ENCODE measurements at regions not wholly inside any gene's neighbourhood (a gene's known extent, or its start where the extent isn't known, plus 50 kb on each side); places are given as distances from the start of the nearest gene placed in this dataset.

GRCh38 chr2:228648541-228648940, 467.1 kb upstream of the SPHKAP start:
- DNase-seq, result no peak

- no peak for DNase-seq
Measured at GRCh38 chr2:228646061-228646460, 464.6 kb upstream of the SPHKAP start.

GRCh38 chr2:228644199-228644598, 462.7 kb upstream of the SPHKAP start:
- DNase-seq, result no peak

GRCh38 chr2:228642861-228643260, 461.4 kb upstream of the SPHKAP start:
- no peak for DNase-seq

GRCh38 chr2:228630786-228631185, 449.3 kb upstream of the SPHKAP start:
- no peak for DNase-seq

GRCh38 chr2:228629251-228629650, 447.8 kb upstream of the SPHKAP start:
- DNase-seq, result no peak

GRCh38 chr2:228628682-228629081, 447.2 kb upstream of the SPHKAP start:
- no peak for DNase-seq

GRCh38 chr2:228627510-228627909, 446.0 kb upstream of the SPHKAP start:
- DNase-seq, result no peak

- DNase-seq, result no peak
Measured at GRCh38 chr2:228625481-228625880, 444.0 kb upstream of the SPHKAP start.

GRCh38 chr2:228624733-228625132, 443.2 kb upstream of the SPHKAP start:
- DNase-seq, result no peak

GRCh38 chr2:228615496-228615895, 434.0 kb upstream of the SPHKAP start:
- DNase-seq, result no peak

- DNase-seq, result no peak
Measured at GRCh38 chr2:228614741-228615140, 433.3 kb upstream of the SPHKAP start.

- DNase-seq, result no peak
Measured at GRCh38 chr2:228613133-228613850, 431.8 kb upstream of the SPHKAP start.

- DNase-seq, result no peak
Measured at GRCh38 chr2:228611171-228611570, 429.7 kb upstream of the SPHKAP start.

GRCh38 chr2:228602288-228602687, 420.8 kb upstream of the SPHKAP start:
- DNase-seq, result no peak

GRCh38 chr2:228600265-228600664, 418.8 kb upstream of the SPHKAP start:
- DNase-seq, result no peak

GRCh38 chr2:228599781-228600180, 418.3 kb upstream of the SPHKAP start:
- DNase-seq, result no peak

- peak; percentile 0 for DNase-seq
Measured at GRCh38 chr2:228599297-228599696, 417.8 kb upstream of the SPHKAP start.

GRCh38 chr2:228597032-228597431, 415.5 kb upstream of the SPHKAP start:
- DNase-seq, result no peak

- no peak for DNase-seq
Measured at GRCh38 chr2:228594012-228594411, 412.5 kb upstream of the SPHKAP start.

GRCh38 chr2:228592925-228593324, 411.4 kb upstream of the SPHKAP start:
- no peak for DNase-seq

- no peak for DNase-seq
Measured at GRCh38 chr2:228590681-228591080, 409.2 kb upstream of the SPHKAP start.

GRCh38 chr2:228589115-228589514, 407.6 kb upstream of the SPHKAP start:
- no peak for DNase-seq

GRCh38 chr2:228581731-228582130, 400.2 kb upstream of the SPHKAP start:
- DNase-seq, result no peak

GRCh38 chr2:228575897-228576296, 394.4 kb upstream of the SPHKAP start:
- DNase-seq, result no peak

All from hematopoietic multipotent progenitor cell treated with erythropoietin and hydrocortisone succinate and interleukin-3 and kit ligand, for 4 days (in vitro differentiated cells).